HepG2 (cell line): ENCODE measurements at regions not wholly inside any gene's neighbourhood (a gene's known extent, or its start where the extent isn't known, plus 50 kb on each side); places are given as distances from the start of the nearest gene placed in this dataset.

ENCODE experiments used
- CEBPB ChIP-seq: IDR thresholded peaks from 2 replicates; pipeline ENCODE4 v1.6.1; 2011; ENCODE audit warnings: low read depth, low read length, improper control_type of control experiment, borderline replicate concordance
- DNMT1 ChIP-seq: sonication (generic); formaldehyde crosslinking; IDR thresholded peaks from 2 replicates; pipeline ENCODE4 v1.5.1; 2020; ENCODE audit warnings: mild to moderate bottlenecking, missing genetic modification reagents
- KDM4B ChIP-seq: sonication (generic); formaldehyde crosslinking; IDR thresholded peaks from 2 replicates; pipeline ENCODE4 v1.4.0; 2020; ENCODE audit warnings: missing genetic modification reagents
- KLF11 ChIP-seq: IDR thresholded peaks from 2 replicates; pipeline ENCODE4 v1.6.1; 2016; ENCODE audit warnings: missing compliant biosample characterization
- NR3C1 ChIP-seq: sonication (generic); formaldehyde crosslinking; IDR thresholded peaks from 2 replicates; pipeline ENCODE4 v1.4.0; 2020; ENCODE audit warnings: missing genetic modification reagents
- POLR2A ChIP-seq, 2 experiments: IDR thresholded peaks; 2 replicates each; pipeline ENCODE4 v1.6.1; 2011; ENCODE audit warnings: low read depth in 2 of 2, low read length in 2 of 2, mild to moderate bottlenecking in 1 of 2, moderate library complexity in 1 of 2; ENCODE audit not compliant: insufficient read depth in 1 of 2
- POLR2AphosphoS5 ChIP-seq: IDR thresholded peaks from 2 replicates; pipeline ENCODE4 v1.6.1; 2012; ENCODE audit warnings: low read depth, low read length
- SIX1 ChIP-seq: sonication (generic); formaldehyde crosslinking; IDR thresholded peaks from 2 replicates; pipeline ENCODE4 v1.4.0; 2020; ENCODE audit warnings: missing genetic modification reagents, borderline replicate concordance
- SP2 ChIP-seq: sonication (generic); formaldehyde crosslinking; IDR thresholded peaks from 2 replicates; pipeline ENCODE4 v1.5.1; 2020; ENCODE audit warnings: mild to moderate bottlenecking, missing genetic modification reagents
- U2AF2 ChIP-seq: fragments of 200-400 bp; formaldehyde crosslinking; IDR thresholded peaks from 2 replicates; pipeline ENCODE4 v1.6.1; 2017; ENCODE audit warnings: low read depth, mild to moderate bottlenecking, low read length
- TF ChIP-seq, protein P1 (sequence below): sonication (generic); formaldehyde crosslinking; IDR thresholded peaks from 2 replicates; pipeline ENCODE4 v1.5.1; 2020; ENCODE audit warnings: mild to moderate bottlenecking, missing genetic modification reagents
- TF ChIP-seq, protein P2 (sequence below): sonication (generic); formaldehyde crosslinking; IDR thresholded peaks from 2 replicates; pipeline ENCODE4 v1.5.0; 2020; ENCODE audit warnings: mild to moderate bottlenecking, missing genetic modification reagents, moderate library complexity
- TF ChIP-seq, protein P3 (sequence below): IDR thresholded peaks from 2 replicates; pipeline ENCODE4 v1.6.1; 2016; ENCODE audit warnings: low read depth, borderline replicate concordance

DNA sequence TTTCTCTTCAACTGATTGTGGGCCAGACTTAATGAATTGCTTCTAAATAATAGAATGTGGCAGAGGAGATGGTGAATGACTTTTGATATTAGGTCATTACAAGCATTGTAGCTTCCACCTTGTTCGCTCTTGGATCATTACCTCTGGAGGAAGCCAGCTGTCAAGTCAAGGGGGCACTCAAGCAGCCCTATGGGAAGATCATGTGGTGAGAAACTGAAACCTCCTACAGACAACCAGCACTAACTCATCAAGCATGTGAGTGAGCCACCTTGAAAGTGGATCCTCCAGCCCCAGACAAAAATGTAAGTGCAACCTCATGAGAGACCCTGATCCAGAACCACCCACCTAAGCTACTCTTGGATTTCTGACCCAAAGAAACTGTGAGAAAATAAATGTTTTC lies 109.8 kb upstream of the TBC1D5 start:
- TF ChIP-seq NR3C1 (CRISPR knock-in tag) (no peak), KLF11 (CRISPR knock-in tag) (no peak), POLR2AphosphoS5 (no peak), SP2 (CRISPR knock-in tag) (no peak), SIX1 (no peak), POLR2A (IDR thresholded peaks at IDR 0.05; ENCODE audit: insufficient read depth in 1 of 2, low read depth in 2 of 2, low read length in 2 of 2) (no peak), CEBPB (no peak), U2AF2 (no peak), DNMT1 (CRISPR knock-in tag) (no peak), KDM4B (CRISPR knock-in tag) (no peak)
- TF ChIP-seq, protein P1, sequence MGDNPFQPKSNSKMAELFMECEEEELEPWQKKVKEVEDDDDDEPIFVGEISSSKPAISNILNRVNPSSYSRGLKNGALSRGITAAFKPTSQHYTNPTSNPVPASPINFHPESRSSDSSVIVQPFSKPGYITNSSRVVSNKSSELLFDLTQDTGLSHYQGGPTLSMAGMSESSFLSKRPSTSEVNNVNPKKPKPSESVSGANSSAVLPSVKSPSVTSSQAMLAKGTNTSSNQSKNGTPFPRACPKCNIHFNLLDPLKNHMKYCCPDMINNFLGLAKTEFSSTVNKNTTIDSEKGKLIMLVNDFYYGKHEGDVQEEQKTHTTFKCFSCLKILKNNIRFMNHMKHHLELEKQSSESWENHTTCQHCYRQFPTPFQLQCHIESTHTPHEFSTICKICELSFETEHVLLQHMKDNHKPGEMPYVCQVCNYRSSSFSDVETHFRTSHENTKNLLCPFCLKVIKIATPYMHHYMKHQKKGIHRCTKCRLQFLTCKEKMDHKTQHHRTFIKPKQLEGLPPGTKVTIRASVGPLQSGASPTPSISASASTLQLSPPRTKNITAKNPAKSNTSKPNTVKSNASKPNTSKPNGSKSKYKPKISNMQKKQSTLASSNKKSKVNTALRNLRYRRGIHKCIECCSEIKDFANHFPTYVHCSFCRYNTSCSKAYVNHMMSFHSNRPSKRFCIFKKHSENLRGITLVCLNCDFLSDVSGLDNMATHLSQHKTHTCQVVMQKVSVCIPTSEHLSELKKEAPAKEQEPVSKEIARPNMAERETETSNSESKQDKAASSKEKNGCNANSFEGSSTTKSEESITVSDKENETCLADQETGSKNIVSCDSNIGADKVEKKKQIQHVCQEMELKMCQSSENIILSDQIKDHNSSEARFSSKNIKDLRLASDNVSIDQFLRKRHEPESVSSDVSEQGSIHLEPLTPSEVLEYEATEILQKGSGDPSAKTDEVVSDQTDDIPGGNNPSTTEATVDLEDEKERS (CRISPR knock-in tag): no peak
- TF ChIP-seq, protein P2, sequence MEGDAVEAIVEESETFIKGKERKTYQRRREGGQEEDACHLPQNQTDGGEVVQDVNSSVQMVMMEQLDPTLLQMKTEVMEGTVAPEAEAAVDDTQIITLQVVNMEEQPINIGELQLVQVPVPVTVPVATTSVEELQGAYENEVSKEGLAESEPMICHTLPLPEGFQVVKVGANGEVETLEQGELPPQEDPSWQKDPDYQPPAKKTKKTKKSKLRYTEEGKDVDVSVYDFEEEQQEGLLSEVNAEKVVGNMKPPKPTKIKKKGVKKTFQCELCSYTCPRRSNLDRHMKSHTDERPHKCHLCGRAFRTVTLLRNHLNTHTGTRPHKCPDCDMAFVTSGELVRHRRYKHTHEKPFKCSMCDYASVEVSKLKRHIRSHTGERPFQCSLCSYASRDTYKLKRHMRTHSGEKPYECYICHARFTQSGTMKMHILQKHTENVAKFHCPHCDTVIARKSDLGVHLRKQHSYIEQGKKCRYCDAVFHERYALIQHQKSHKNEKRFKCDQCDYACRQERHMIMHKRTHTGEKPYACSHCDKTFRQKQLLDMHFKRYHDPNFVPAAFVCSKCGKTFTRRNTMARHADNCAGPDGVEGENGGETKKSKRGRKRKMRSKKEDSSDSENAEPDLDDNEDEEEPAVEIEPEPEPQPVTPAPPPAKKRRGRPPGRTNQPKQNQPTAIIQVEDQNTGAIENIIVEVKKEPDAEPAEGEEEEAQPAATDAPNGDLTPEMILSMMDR: no peak
- TF ChIP-seq, protein P3, sequence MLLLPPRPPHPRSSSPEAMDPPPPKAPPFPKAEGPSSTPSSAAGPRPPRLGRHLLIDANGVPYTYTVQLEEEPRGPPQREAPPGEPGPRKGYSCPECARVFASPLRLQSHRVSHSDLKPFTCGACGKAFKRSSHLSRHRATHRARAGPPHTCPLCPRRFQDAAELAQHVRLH (CRISPR knock-in tag): no peak
